GM21526 (cell line): ENCODE measurements at regions not wholly inside any gene's neighbourhood (a gene's known extent, or its start where the extent isn't known, plus 50 kb on each side); places are given as distances from the start of the nearest gene placed in this dataset.
"Not testable (repeated sequence)": the region's sequence is repeated elsewhere in the genome, so short reads cannot be mapped to it uniquely, and the experiment has no call there.

ENCODE experiments used
- ATAC-seq: cut with Tn5 transposase; IDR thresholded peaks from one replicate; pipeline ENCODE4 v1.9.1; 2021; ENCODE audit warnings: moderate library complexity; ENCODE audit not compliant: unreplicated experiment, low FRiP score

DNA sequence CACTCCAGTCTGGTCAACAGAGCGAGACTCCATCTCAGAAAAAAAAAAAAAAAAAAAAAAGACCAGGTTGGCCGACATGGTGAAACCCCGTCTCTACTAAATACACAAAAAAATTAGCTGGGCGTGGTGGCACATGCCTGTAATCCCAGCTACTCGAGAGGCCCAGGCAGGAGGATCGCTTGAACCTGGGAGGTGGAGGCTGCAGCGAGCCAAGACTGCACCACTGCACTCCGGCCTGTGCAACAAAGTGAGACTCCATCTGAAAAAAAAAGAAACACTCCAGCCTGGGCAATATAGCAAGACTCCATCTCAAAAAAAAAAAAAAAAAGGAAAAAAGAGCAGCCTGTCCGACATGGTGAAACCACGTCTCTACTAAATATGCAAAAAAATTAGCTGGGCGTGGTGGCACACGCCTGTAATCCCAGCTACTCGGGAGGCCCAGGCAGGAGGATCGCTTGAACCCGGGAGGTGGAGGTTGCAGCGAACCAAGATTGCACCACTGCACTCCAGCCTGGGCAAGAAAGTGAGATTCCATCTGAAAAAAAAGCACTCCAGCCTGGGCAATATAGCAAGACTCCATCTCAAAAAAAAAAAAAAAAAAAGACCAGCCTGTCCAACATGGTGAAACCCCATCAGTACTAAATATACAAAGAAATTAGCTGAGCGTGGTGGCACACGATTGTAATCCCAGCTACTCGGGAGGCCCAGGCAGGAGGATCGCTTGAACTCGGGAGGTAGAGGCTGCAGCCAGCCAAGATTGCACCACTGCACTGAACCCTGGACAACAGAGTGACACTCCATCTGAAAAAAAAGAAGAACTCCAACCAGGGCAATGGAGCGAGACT is 343.3 kb upstream of the PLGLB2 start:
- ATAC-seq: not testable (repeated sequence)

DNA sequence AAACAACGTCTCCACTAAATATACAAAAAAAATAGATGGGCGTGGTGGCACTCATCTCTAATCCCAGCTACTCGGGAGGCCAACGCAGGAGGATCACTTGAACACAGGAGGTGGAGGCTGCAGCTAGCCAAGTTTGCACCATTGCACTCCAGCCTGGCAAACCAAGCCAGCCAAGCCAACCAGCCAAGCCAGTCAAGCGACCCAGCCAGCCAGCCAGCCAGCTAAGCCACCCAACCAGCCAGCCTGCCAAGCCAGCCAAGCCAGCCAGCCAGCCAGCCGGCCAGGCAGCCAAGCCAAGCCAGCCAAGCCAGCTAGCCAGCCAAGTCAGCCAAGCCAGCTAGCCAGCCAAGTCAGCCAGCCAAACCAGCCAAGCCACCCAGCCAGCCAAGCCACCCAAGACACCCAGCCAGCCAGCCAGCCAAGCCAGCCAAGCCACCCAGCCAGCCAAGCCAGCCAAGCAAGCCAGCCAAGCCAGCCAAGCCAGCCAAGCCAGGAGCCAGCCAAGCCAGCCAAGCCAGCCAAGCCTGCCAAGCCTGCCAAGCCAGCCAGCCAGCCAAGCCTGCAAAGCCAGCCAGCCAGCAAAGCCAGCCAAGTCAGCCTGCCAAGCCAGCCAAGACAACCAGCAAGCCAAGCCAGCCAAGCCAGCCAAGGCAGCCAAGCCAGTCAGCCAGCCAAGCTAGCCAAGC is 342.2 kb upstream of the PLGLB2 start:
- ATAC-seq: not testable (repeated sequence)

DNA sequence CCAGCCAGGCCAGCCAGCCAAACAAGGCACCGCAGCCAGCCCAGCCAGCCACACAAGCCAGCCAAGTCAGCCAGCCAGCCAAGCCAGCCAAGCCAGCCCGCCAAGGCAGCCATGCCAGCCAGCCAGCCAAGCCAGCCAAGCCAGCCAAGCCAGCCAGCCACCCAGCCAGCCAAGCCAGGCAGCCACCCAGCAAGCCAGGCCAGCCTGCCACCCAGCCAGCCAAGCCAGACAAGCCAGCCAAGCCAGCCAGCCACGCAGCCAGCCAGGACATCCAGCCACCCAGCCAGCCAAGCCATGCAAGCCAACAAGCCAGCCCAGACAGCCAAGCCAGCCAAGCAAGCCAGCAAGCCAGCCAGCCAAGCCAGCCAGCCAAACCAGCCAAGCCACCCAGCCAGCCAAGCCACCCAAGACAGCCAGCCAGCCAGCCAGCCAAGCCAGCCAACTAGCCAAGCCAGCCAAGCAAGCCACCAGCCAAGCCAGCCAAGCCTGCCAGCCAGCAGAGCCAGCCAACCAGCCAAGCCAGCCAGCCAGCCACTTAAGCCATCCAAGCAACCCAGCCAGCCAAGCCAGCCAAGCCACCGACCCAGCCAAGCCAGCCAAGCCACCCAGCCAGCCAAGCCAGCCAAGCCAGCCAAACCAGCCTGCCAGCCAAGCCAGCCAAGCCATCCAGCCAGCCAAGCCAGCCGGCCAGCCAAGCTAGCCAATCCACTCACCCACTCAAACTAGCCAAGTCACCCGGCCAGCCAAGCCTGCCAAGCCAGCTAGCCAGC is 341.3 kb upstream of the PLGLB2 start:
- not testable (repeated sequence) for ATAC-seq

- ATAC-seq: not testable (repeated sequence)
These were observed 338.3 kb upstream of the PLGLB2 start for GRCh38 chr2:87409601-87410000.

DNA sequence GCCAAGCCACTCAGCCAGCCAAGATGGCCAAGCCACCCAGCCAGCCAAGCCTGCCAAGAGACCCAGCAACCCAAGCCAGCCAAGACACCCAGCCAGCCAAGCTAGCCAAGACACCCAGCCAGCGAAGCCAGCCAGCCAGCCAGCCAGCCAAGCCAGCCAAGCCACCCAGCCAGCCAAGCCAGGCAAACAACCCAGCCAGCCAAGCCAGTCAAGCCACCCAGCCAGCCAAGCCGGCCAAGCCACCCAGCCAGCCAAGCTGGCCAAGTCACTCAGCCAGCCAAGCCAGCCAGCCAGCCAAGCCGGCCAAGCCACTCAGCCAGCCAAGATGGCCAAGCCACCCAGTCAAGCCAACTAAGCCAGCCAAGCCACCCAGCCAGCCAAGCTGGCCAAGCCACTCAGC is 337.5 kb upstream of the PLGLB2 start:
- not testable (repeated sequence) for ATAC-seq

DNA sequence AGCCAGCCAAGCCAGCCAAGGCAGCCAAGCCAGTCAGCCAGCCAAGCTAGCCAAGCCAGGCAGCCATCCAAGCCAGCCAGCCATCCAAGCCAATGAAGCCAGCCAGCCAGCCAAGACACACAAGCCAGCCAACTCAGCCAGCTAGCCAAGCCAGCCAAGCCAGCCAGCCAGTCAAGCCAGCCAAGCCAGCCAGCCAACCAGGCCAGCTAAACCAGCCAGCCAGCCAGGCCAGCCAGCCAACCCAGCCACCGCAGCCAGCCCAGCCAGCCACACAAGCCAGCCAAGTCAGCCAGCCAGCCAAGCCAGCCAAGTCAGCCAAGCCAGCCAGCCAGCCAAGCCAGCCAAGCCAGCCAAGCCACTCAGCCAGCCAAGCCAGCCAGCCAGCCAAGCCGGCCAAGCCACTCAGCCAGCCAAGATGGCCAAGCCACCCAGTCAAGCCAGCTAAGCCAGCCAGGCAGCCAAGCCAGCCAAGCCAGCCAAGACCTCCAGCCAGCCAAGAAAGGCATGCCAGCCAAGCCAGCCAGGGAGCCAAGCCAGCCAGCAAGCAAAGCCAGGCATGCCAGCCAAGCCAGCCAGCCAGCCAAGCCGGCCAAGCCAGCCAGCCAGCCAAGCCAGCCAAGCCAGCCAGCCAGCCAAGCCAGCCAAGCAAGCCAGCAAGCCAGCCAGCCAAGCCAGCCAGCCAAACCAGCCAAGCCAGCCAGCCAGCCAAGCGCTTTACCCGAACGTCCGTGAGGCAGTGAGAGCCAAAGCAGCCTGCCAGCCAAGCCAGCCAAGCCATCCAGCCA is 335.7 kb upstream of the PLGLB2 start:
- ATAC-seq: not testable (repeated sequence)

GRCh38 chr2:87414331-87414730 is 333.6 kb upstream of the PLGLB2 start:
- not testable (repeated sequence) for ATAC-seq

GRCh38 chr2:87414795-87415570 is 332.9 kb upstream of the PLGLB2 start:
- ATAC-seq: not testable (repeated sequence)

DNA sequence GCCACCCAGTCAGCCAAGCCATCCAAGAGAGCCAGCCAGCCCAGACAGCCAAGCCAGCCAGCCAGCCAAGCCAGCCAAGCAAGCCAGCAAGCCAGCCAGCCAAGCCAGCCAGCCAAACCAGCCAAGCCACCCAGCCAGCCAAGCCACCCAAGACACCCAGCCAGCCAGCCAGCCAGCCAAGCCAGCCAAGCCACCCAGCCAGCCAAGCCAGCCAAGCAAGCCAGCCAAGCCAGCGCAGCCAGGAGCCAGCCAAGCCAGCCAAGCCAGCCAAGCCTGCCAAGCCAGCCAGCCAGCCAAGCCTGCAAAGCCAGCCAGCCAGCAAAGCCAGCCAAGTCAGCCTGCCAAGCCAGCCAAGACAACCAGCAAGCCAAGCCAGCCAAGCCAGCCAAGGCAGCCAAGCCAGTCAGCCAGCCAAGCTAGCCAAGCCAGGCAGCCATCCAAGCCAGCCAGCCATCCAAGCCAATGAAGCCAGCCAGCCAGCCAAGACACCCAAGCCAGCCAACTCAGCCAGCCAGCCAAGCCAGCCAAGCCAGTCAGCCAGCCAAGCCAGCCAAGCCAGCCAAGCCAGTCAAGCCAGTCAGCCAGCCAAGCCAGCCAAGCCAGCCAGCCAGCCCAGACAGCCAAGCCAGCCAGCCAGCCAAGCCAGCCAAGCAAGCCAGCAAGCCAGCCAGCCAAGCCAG is 332.2 kb upstream of the PLGLB2 start:
- ATAC-seq: not testable (repeated sequence)

- not testable (repeated sequence) for ATAC-seq
These were observed 331.7 kb upstream of the PLGLB2 start for GRCh38 chr2:87416266-87416592.

DNA sequence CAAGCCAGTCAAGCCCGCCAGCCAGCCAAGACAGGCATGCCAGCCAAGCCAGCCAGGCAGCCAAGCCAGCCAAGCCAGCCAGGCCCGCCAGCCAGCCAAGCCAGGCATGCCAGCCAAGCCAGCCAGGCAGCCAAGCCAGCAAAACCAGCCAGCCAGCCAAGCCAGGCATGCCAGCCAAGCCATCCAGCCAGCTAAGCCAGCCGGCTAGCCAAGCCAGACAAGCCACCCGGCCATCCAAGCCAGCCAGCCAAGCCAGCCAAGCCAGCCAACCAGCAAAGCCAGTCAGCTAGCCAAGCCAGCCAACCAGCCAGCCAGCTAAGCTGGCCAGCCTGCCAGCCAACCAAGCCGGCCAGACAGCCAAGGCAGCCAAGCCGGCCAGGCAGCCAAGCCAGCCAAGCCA is 330.7 kb upstream of the PLGLB2 start:
- ATAC-seq: not testable (repeated sequence)

- ATAC-seq: not testable (repeated sequence)
These were observed 329.9 kb upstream of the PLGLB2 start for GRCh38 chr2:87417742-87418567.

DNA sequence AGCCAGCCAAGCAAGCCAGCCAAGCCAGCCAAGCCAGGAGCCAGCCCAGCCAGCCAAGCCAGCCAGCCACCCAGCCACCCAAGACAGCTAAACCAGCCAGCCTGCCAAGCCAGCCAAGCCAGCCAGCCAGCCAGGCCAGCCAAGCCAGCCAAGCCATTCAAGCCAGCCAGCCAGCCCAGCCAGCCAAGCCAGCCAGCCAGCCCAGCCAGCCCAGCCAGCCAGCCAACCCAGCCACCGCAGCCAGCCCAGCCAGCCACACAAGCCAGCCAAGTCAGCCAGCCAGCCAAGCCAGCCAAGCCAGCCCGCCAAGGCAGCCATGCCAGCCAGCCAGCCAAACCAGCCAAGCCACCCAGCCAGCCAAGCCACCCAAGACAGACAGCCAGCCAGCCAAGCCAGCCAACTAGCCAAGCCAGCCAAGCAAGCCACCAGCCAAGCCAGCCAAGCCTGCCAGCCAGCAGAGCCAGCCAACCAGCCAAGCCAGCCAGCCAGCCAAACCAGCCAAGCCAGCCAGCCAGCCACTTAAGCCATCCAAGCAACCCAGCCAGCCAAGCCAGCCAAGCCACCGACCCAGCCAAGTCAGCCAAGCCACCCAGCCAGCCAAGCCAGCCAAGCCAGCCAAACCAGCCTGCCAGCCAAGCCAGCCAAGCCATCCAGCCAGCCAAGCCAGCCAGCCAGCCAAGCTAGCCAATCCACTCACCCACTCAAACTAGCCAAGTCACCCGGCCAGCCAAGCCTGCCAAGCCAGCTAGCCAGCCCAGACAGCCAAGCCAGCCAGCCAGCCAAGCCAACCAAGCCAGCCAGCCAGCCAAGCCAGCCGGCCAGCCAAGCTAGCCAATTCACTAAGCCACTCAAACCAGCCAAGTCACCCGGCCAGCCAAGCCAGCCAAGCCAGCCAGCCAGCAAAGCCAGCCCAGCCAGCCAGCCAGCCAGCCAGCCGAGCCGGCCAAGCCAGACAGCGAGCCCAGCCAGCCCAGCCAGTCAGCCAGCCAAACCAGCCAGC is 328.8 kb upstream of the PLGLB2 start:
- not testable (repeated sequence) for ATAC-seq

DNA sequence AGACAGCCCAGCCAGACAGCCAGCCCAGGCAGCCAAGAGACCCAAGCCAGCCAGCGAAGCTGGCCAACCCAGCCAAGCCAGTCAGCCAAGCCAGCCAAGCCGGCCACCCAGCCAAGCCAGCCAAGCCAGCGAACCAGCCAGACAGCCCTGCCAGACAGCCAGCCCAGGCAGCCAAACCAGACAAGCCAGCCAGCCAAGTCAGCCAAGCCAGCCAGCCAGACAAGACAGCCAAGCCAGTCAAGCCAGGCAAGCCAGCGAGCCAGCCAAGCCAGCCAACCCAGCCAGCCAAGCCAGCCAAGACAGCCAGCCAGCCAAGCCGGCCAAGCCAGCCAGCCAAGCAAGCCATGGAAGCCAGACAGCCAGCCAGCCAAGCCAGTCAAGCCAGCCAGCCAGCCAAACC is 327.9 kb upstream of the PLGLB2 start:
- ATAC-seq: not testable (repeated sequence)

- not testable (repeated sequence) for ATAC-seq
These were observed 326.9 kb upstream of the PLGLB2 start for GRCh38 chr2:87420954-87421353.

DNA sequence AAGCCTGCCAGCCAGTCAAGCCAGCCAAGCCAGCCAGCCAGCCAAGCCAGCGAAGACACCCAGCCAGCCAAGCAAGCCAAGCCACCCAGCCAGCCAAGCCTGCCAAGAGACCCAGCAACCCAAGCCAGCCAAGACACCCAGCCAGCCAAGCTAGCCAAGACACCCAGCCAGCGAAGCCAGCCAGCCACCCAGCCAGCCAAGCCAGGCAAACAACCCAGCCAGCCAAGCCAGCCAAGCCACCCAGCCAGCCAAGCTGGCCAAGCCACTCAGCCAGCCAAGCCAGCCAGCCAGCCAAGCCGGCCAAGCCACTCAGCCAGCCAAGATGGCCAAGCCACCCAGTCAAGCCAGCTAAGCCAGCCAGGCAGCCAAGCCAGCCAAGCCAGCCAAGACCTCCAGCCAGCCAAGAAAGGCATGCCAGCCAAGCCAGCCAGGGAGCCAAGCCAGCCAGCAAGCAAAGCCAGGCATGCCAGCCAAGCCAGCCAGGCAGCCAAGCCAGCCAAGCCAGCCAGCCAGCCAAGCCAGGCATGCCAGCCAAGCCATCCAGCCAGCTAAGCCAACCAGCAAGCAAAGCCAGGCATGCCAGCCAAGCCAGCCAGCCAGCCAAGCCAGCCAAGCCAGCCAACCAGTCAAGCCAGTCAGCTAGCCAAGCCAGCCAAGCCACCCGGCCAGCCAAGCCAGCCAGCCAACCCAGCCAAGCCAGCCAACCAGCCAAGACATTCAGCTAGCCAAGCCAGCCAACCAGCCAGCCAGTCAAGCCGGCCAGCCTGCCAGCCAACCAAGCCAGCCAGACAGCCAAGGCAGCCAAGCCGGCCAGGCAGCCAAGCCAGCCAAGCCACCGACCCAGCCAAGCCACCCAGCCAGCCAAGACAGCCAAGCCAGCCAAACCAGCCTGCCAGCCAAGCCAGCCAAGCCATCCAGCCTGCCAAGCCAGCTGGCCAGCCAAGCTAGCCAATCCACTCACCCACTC is 323.8 kb upstream of the PLGLB2 start:
- ATAC-seq: not testable (repeated sequence)
